Cardiac fibroblast (primary cell): ENCODE measurements at regions not wholly inside any gene's neighbourhood (a gene's known extent, or its start where the extent isn't known, plus 50 kb on each side); places are given as distances from the start of the nearest gene placed in this dataset.

Source experiments
- DNase-seq, 2 donors: peaks; one replicate each; pipeline versions ENCODE4 v3.0.0 to v3.0.0-alpha.2; 2010; ENCODE audit warnings: low read depth in 2 of 2
- H3K4me3 ChIP-seq, 2 donors: replicated peaks in 1 of 2; 1 replicate in 1 of 2; 2 replicates in 1 of 2; pipeline ENCODE4 v1.5.1; 2011; ENCODE audit warnings: low read depth in 2 of 2, low read length in 2 of 2, mild to moderate bottlenecking in 2 of 2, moderate library complexity in 1 of 2
- CTCF ChIP-seq: IDR thresholded peaks from one replicate; pipeline ENCODE4 v1.5.1; 2011; ENCODE audit warnings: low read depth, mild to moderate bottlenecking, low read length, inconsistent platforms

- no peak for DNase-seq
- H3K4me3 ChIP-seq, result no peak overlapping the region
- TF ChIP-seq CTCF, result no peak
Observed at GRCh38 chr3:139870000-139870675, 64.8 kb upstream of the CLSTN2 start.

GRCh38 chr3:139868773-139869172 is 66.2 kb upstream of the CLSTN2 start:
- TF ChIP-seq CTCF, result no peak
- DNase-seq, result no peak
- H3K4me3 ChIP-seq, result no peak overlapping the region

GRCh38 chr3:139848660-139849059 is 86.3 kb upstream of the CLSTN2 start:
- no peak for TF ChIP-seq CTCF
- no peak overlapping the region for H3K4me3 ChIP-seq
- no peak for DNase-seq

GRCh38 chr3:139846729-139847128 is 88.3 kb upstream of the CLSTN2 start:
- H3K4me3 ChIP-seq, result no peak overlapping the region
- no peak for DNase-seq
- TF ChIP-seq CTCF, result no peak

GRCh38 chr3:139839659-139840058 is 95.3 kb upstream of the CLSTN2 start:
- TF ChIP-seq CTCF, result no peak
- DNase-seq, result no peak

GRCh38 chr3:139839014-139839413 is 96.0 kb upstream of the CLSTN2 start:
- H3K4me3 ChIP-seq, result no peak overlapping the region
- no peak for DNase-seq

More at GRCh38 chr3:139839659-139840058, 95.3 kb upstream of the CLSTN2 start:
- H3K4me3 ChIP-seq, result no peak overlapping the region

More at GRCh38 chr3:139839014-139839413, 96.0 kb upstream of the CLSTN2 start:
- TF ChIP-seq CTCF, result no peak
